GM12873 (cell line): ENCODE measurements at regions not wholly inside any gene's neighbourhood (a gene's known extent, or its start where the extent isn't known, plus 50 kb on each side); places are given as distances from the start of the nearest gene placed in this dataset.

ENCODE experiments used
- TF ChIP-seq, protein P1 (sequence below): IDR thresholded peaks from 2 replicates; pipeline ENCODE4 v1.5.1; 2012; ENCODE audit warnings: low read depth, mild to moderate bottlenecking, moderate library complexity, low read length, control low read depth; ENCODE audit not compliant: insufficient read depth; ENCODE audit errors: missing control alignments

DNA sequence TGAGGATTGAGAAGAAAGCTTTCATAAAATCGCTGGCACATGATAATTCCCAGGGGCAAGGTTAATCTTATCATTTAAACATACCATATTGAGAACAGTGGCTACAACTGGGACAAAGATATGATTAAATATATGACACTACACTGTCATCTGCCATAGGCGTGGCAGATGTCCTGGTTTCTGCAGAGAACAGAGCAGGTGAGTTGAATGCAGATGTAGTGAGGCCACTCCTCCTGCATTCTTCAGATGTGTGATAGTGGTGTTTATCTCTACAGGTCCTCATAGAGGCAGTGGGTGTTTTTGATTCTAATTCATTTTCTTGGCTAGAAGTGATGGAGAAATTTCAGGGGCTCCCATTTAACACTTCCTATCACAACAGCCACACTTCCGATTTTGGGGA, 237.0 kb upstream of the CDH9 start:
- TF ChIP-seq, protein P1, sequence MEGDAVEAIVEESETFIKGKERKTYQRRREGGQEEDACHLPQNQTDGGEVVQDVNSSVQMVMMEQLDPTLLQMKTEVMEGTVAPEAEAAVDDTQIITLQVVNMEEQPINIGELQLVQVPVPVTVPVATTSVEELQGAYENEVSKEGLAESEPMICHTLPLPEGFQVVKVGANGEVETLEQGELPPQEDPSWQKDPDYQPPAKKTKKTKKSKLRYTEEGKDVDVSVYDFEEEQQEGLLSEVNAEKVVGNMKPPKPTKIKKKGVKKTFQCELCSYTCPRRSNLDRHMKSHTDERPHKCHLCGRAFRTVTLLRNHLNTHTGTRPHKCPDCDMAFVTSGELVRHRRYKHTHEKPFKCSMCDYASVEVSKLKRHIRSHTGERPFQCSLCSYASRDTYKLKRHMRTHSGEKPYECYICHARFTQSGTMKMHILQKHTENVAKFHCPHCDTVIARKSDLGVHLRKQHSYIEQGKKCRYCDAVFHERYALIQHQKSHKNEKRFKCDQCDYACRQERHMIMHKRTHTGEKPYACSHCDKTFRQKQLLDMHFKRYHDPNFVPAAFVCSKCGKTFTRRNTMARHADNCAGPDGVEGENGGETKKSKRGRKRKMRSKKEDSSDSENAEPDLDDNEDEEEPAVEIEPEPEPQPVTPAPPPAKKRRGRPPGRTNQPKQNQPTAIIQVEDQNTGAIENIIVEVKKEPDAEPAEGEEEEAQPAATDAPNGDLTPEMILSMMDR: no peak

- TF ChIP-seq, protein P1: no peak
Observed at GRCh38 chr5:27269766-27270165, 231.4 kb upstream of the CDH9 start.

DNA sequence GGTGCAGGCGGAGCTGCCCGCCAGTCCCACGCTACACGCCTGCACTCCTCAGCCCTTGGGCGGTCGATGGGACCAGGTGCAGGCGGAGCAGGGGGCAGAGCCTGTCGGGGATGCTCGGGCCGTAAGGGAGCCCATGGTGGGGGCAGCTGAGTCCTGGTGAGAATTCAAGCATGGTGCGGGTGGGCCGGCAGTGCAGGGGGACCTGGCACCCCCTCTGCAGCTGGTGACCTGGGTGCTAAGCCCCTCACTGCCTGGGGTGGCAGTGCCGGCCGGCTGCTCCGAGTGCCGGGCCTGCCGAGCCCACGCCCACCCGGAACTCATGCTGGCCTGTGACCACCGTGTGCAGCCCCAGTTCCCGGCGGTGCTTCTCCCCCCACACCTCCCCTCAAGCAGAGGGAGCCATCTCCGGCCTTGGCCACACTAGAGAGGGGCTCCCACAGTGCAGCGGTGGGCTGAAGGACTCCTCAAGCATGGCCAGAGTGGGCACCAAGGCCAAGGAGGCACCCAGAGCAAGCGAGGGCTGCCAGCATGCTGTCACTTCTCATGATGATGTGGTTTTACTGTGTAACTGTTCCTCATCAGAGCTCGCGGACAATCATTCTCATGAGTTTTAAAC, 228.9 kb upstream of the CDH9 start:
- TF ChIP-seq, protein P1: no peak

- TF ChIP-seq, protein P1: no peak
Observed at GRCh38 chr5:27266184-27266583, 227.8 kb upstream of the CDH9 start.

DNA sequence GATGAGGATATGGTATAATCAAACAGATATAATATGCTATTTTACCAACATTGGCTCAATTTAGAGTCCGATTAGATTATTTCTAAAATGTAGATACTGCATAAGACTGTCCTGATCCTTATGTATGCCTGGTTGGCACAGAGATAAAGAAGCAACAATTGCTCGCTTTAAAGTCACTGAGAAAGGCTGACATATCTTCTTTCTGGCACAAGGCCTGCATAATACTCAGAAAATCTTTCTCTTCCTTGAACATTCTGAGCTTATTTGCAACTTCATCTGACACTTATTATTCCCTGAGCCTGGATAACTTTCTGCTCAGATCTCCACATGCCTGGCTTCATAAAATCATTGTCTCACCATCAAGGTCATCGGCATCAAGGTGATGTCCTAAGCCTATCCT, 219.3 kb upstream of the CDH9 start:
- TF ChIP-seq, protein P1: no peak

- TF ChIP-seq, protein P1: no peak
Observed at GRCh38 chr5:27252911-27253310, 214.5 kb upstream of the CDH9 start.

DNA sequence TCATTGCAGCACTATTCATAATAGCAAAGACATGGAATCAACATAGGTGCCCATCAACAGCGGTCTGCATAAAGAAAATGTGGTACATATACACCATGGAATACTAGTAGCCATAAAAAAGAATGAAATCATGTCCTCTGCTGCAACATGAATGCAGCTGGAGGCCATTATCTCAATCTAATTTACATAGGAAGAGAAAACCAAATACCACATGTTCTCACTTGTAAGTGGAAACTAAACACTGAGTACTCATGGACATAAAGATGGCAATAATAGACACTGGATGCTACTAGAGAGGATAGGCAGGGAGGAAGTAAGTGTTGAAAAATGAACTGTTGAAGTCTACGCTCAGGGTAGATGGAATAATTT, 203.9 kb upstream of the CDH9 start:
- TF ChIP-seq, protein P1: no peak
